SK-N-SH (cell line): ENCODE measurements at regions not wholly inside any gene's neighbourhood (a gene's known extent, or its start where the extent isn't known, plus 50 kb on each side); places are given as distances from the start of the nearest gene placed in this dataset.

Experiments used
- CTCF ChIA-PET: fragments of 300-600, 350-600 bp; formaldehyde crosslinking; extraction: SDS; loops from one replicate; lab custom pipeline; 2021; lab: Yijun Ruan, JAX
- POLR2A ChIA-PET: fragments of 350-600 bp; sonication (Branson Sonifier 250); formaldehyde crosslinking; extraction: SDS; loops from one replicate; lab custom pipeline; 2020; ENCODE audit warnings: antibody characterized with exemption, inconsistent platforms; lab: Yijun Ruan, JAX
- DNase-seq: peaks from one replicate; pipeline ENCODE4 v3.0.0; 2012
- H2AFZ ChIP-seq: fragments of 200-600 bp; sonication (generic); 2 replicates; pipeline ENCODE4 v1.8.1; 2016; ENCODE audit warnings: antibody characterized with exemption, mild to moderate bottlenecking, low read depth
- H3F3A ChIP-seq: fragments of 200-600 bp; sonication (generic); replicated peaks from 2 replicates; pipeline ENCODE3; 2016; ENCODE audit warnings: antibody characterized with exemption, mild to moderate bottlenecking; ENCODE audit not compliant: insufficient read depth
- H3K27ac ChIP-seq, 2 experiments: fragments of 200-500 bp in 1 of 2; fragments of 200-600 bp in 1 of 2; sonication (Bioruptor generic) in 1 of 2; sonication (generic), shearing (Covaris generic) in 1 of 2; 2 replicates each; pipeline versions ENCODE4 v1.5.1 to v1.6.1; 2014 to 2016; ENCODE audit warnings: low read depth in 2 of 2, inconsistent platforms in 1 of 2, low read length in 1 of 2, mild to moderate bottlenecking in 1 of 2, mixed read lengths in 1 of 2
- H3K27me3 ChIP-seq: fragments of 200-600 bp; sonication (generic), shearing (Covaris generic); 2 replicates; pipeline ENCODE4 v1.6.1; 2016; ENCODE audit warnings: mixed run types; ENCODE audit not compliant: insufficient read depth
- H3K36me3 ChIP-seq, 2 experiments: fragments of 200-500 bp in 1 of 2; fragments of 200-600 bp in 1 of 2; sonication (Bioruptor generic) in 1 of 2; sonication (generic) in 1 of 2; replicated peaks in 1 of 2; 2 replicates each; pipeline versions ENCODE3 to v1.5.1; 2014 to 2016; ENCODE audit warnings: low read length in 1 of 2, mild to moderate bottlenecking in 1 of 2; ENCODE audit not compliant: insufficient read depth in 2 of 2, control insufficient read depth in 1 of 2
- H3K4me1 ChIP-seq, 2 experiments: fragments of 200-500 bp in 1 of 2; fragments of 200-600 bp in 1 of 2; sonication (Bioruptor generic) in 1 of 2; sonication (generic), shearing (Covaris generic) in 1 of 2; 2 replicates each; pipeline versions ENCODE4 v1.5.1 to v1.6.1; 2014 to 2016; ENCODE audit warnings: low read depth in 1 of 2, low read length in 1 of 2, mixed run types in 1 of 2; ENCODE audit not compliant: insufficient read depth in 2 of 2, control insufficient read depth in 1 of 2
- H3K4me2 ChIP-seq: fragments of 200-600 bp; sonication (generic), shearing (Covaris generic); 2 replicates; pipeline ENCODE4 v1.6.1; 2017; ENCODE audit warnings: mixed run types
- H3K4me3 ChIP-seq, 2 experiments: fragments of 200-500 bp in 1 of 2; fragments of 200-600 bp in 1 of 2; sonication (Bioruptor generic) in 1 of 2; sonication (generic), shearing (Covaris generic) in 1 of 2; 2 replicates each; pipeline versions ENCODE4 v1.5.1 to v1.8.1; 2014 to 2016; ENCODE audit warnings: low read depth in 2 of 2, inconsistent platforms in 1 of 2, low read length in 1 of 2, mild to moderate bottlenecking in 1 of 2, mixed read lengths in 1 of 2, moderate library complexity in 1 of 2
- H3K79me2 ChIP-seq: fragments of 200-600 bp; sonication (generic); 2 replicates; pipeline ENCODE4 v1.8.1; 2017; ENCODE audit warnings: mild to moderate bottlenecking; ENCODE audit not compliant: insufficient read depth
- H3K9ac ChIP-seq: fragments of 200-600 bp; sonication (generic); 2 replicates; pipeline ENCODE4 v1.6.1; 2017; ENCODE audit warnings: mixed run types
- H3K9me2 ChIP-seq: fragments of 200-600 bp; sonication (generic); 2 replicates; pipeline ENCODE4 v1.6.1; 2017; ENCODE audit warnings: mixed run types
- H3K9me3 ChIP-seq: fragments of 200-600 bp; sonication (generic); 2 replicates; pipeline ENCODE4 v1.6.1; 2017; ENCODE audit warnings: mixed run types, mild to moderate bottlenecking, moderate library complexity
- H4K20me1 ChIP-seq: fragments of 200-600 bp; sonication (generic); 2 replicates; pipeline ENCODE4 v1.6.1; 2017; ENCODE audit warnings: mild to moderate bottlenecking, mixed run types; ENCODE audit not compliant: insufficient read depth
- ELF1 ChIP-seq: IDR thresholded peaks from 2 replicates; pipeline ENCODE4 v1.4.0; 2012
- EP300 ChIP-seq, 2 experiments: IDR thresholded peaks; 2 replicates each; pipeline versions ENCODE4 v1.4.0 to v1.6.1; 2012; ENCODE audit warnings: borderline replicate concordance in 1 of 2, low read depth in 1 of 2, low read length in 1 of 2
- FOXJ3 ChIP-seq: sonication (generic); formaldehyde crosslinking; IDR thresholded peaks from 2 replicates; pipeline ENCODE4 v1.5.1; 2020; ENCODE audit warnings: mild to moderate bottlenecking, missing genetic modification reagents
- FOXM1 ChIP-seq: IDR thresholded peaks from 2 replicates; pipeline ENCODE4 v1.4.0; 2012; ENCODE audit warnings: low read depth, mild to moderate bottlenecking
- GABPA ChIP-seq: IDR thresholded peaks from 2 replicates; pipeline ENCODE4 v1.4.0; 2012; ENCODE audit warnings: low read depth, mild to moderate bottlenecking
- JUND ChIP-seq: IDR thresholded peaks from 2 replicates; pipeline ENCODE4 v1.4.0; 2012
- MXI1 ChIP-seq: IDR thresholded peaks from 2 replicates; pipeline ENCODE4 v1.6.1; 2012; ENCODE audit warnings: mild to moderate bottlenecking, low read depth, low read length, improper control_type of control experiment
- NFIC ChIP-seq: IDR thresholded peaks from 2 replicates; pipeline ENCODE4 v1.4.0; 2012; ENCODE audit warnings: borderline replicate concordance
- POLR2AphosphoS5 ChIP-seq: IDR thresholded peaks from 2 replicates; pipeline ENCODE4 v1.6.1; 2012; ENCODE audit warnings: low read depth, low read length
- SMC3 ChIP-seq: IDR thresholded peaks from 2 replicates; pipeline ENCODE4 v1.6.1; 2012; ENCODE audit warnings: low read depth, low read length, improper control_type of control experiment
- TAF1 ChIP-seq: IDR thresholded peaks from 2 replicates; pipeline ENCODE4 v1.6.1; 2012; ENCODE audit warnings: low read depth, mild to moderate bottlenecking, low read length, moderate library complexity, borderline replicate concordance
- TCF12 ChIP-seq: IDR thresholded peaks from 2 replicates; pipeline ENCODE4 v1.4.0; 2012
- YY1 ChIP-seq: IDR thresholded peaks from 2 replicates; pipeline ENCODE4 v1.4.0; 2012; ENCODE audit warnings: low read depth, mild to moderate bottlenecking
- WGBS: methylation state at CpG from one replicate; pipeline ENCODE4 v1.1.6; 2017; ENCODE audit warnings: low lambda C conversion rate; 5-methylcytosine and 5-hydroxymethylcytosine counted together
- TF ChIP-seq, protein P1 (sequence below): IDR thresholded peaks from 2 replicates; pipeline ENCODE4 v1.4.0; 2012; ENCODE audit warnings: low read depth, borderline replicate concordance
- TF ChIP-seq, protein P2 (sequence below): fragments of 150-350 bp; IDR thresholded peaks from 2 replicates; pipeline ENCODE4 v1.6.1; 2016; ENCODE audit warnings: mild to moderate bottlenecking, low read depth, low read length
- TF ChIP-seq, protein P3 (sequence below): IDR thresholded peaks from 2 replicates; pipeline ENCODE4 v1.6.1; 2012; ENCODE audit warnings: mild to moderate bottlenecking, low read depth, low read length, moderate library complexity
- TF ChIP-seq, protein P4 (sequence below): fragments of 150-350 bp; IDR thresholded peaks from 2 replicates; pipeline ENCODE4 v1.6.1; 2017; ENCODE audit warnings: antibody characterized with exemption, low read length, low read depth, borderline replicate concordance
- TF ChIP-seq, protein P5 (sequence below): IDR thresholded peaks from 2 replicates; pipeline ENCODE4; 2012
- TF ChIP-seq, protein P6 (sequence below): IDR thresholded peaks from 2 replicates; pipeline ENCODE4 v1.4.0; 2012; ENCODE audit warnings: low read depth

DNA sequence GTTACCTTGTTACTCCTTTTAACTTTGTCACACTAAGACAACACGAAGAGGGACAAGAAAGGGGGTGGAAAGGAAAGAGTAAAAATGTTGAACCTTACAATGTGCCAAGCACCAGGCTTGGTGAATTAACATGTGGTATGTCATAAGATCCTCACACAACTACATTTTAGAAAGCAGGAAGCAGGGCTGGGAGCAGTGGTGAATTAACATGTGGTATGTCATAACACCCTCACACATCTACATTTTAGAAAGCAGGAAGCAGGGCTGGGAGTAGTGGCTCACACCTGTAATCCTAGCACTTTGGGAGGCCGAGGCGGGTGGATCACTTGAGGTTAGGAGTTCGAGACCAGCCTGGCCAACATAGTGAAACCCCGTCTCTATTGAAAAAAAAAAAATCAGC is 159.3 kb upstream of the CHAC2 start:
- H3K79me2 ChIP-seq = no peaks in the 10 kb centered on the region
- no peaks in the 10 kb centered on the region for H3K4me1 ChIP-seq
- H3K27ac ChIP-seq = no peak overlapping the region
- 26% methylated on average over 5 of the region's 5 CpGs for WGBS
- H3K9ac ChIP-seq = no peak overlapping the region
- TF ChIP-seq SMC3 = no peak
- TF ChIP-seq GABPA = no peak
- no peak for TF ChIP-seq FOXM1
- no peak for TF ChIP-seq POLR2AphosphoS5
- TF ChIP-seq MXI1 = no peak
- TF ChIP-seq, protein P1, sequence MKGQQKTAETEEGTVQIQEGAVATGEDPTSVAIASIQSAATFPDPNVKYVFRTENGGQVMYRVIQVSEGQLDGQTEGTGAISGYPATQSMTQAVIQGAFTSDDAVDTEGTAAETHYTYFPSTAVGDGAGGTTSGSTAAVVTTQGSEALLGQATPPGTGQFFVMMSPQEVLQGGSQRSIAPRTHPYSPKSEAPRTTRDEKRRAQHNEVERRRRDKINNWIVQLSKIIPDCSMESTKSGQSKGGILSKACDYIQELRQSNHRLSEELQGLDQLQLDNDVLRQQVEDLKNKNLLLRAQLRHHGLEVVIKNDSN = no peak
- no peak for TF ChIP-seq TAF1
- no peak for TF ChIP-seq EP300 (IDR thresholded peaks at IDR 0.05; ENCODE audit: borderline replicate concordance in 1 of 2, low read depth in 1 of 2, low read length in 1 of 2)
- TF ChIP-seq, protein P2, sequence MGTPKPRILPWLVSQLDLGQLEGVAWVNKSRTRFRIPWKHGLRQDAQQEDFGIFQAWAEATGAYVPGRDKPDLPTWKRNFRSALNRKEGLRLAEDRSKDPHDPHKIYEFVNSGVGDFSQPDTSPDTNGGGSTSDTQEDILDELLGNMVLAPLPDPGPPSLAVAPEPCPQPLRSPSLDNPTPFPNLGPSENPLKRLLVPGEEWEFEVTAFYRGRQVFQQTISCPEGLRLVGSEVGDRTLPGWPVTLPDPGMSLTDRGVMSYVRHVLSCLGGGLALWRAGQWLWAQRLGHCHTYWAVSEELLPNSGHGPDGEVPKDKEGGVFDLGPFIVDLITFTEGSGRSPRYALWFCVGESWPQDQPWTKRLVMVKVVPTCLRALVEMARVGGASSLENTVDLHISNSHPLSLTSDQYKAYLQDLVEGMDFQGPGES = no peak
- H3K36me3 ChIP-seq = no peaks in the 10 kb centered on the region
- ChIA-PET CTCF (no interaction called here), POLR2A (no interaction called here)
- no peaks in the 10 kb centered on the region for H4K20me1 ChIP-seq
- DNase-seq = no peak
- H3K9me3 ChIP-seq = no peaks in the 10 kb centered on the region
- H3K4me3 ChIP-seq = no peak overlapping the region
- H3K9me2 ChIP-seq = no peaks in the 10 kb centered on the region
- H3F3A ChIP-seq = no peaks in the 10 kb centered on the region
- no peaks in the 10 kb centered on the region for H3K27me3 ChIP-seq
- no peak overlapping the region for H2AFZ ChIP-seq
- no peak overlapping the region for H3K4me2 ChIP-seq

DNA sequence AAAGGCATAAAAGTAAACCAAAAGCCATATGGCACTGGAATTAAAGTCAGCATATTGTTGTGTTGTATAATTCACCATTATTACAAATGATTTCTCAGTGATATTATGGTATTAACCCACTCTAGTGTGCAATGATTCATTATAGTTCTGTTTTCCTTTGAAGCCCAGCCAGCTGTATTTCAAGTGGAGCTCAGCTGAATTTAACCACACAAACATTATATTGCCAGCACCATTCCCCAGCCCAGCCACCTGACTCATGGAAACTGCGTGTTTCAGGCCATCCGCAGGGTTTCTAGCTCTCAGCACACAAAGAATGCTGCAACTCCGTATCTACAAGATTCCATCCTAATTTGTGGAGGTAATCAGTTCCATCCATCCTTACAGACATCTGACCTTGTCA is 166.8 kb upstream of the CHAC2 start:
- Histone ChIP-seq H4K20me1 (no peaks in the 10 kb centered on the region), H3K4me2 (no peak overlapping the region), H3K9ac (no peak overlapping the region), H3K27me3 (peaks cover 13% of the 10 kb centered on the region; the same call in 1 of the 2 replicates), H3K36me3 (no peaks in the 10 kb centered on the region), H3K9me2 (no peaks in the 10 kb centered on the region), H3K27ac (no peak overlapping the region), H3K79me2 (no peaks in the 10 kb centered on the region), H2AFZ (no peak overlapping the region), H3K9me3 (no peaks in the 10 kb centered on the region), H3F3A (no peaks in the 10 kb centered on the region), H3K4me1 (no peaks in the 10 kb centered on the region), H3K4me3 (no peak overlapping the region)
- ChIA-PET POLR2A (no interaction called here), CTCF (no interaction called here)
- WGBS = 33% methylated on average over 3 of the region's 3 CpGs
- DNase-seq = no peak
- TF ChIP-seq NFIC (no peak), FOXM1 (no peak), TAF1 (no peak), ELF1 (no peak), MXI1 (no peak), YY1 (no peak), TCF12 (no peak), FOXJ3 (CRISPR knock-in tag) (no peak), JUND (no peak), EP300 (IDR thresholded peaks at IDR 0.05; ENCODE audit: borderline replicate concordance in 1 of 2, low read depth in 1 of 2, low read length in 1 of 2) (no peak)
- TF ChIP-seq, protein P3, sequence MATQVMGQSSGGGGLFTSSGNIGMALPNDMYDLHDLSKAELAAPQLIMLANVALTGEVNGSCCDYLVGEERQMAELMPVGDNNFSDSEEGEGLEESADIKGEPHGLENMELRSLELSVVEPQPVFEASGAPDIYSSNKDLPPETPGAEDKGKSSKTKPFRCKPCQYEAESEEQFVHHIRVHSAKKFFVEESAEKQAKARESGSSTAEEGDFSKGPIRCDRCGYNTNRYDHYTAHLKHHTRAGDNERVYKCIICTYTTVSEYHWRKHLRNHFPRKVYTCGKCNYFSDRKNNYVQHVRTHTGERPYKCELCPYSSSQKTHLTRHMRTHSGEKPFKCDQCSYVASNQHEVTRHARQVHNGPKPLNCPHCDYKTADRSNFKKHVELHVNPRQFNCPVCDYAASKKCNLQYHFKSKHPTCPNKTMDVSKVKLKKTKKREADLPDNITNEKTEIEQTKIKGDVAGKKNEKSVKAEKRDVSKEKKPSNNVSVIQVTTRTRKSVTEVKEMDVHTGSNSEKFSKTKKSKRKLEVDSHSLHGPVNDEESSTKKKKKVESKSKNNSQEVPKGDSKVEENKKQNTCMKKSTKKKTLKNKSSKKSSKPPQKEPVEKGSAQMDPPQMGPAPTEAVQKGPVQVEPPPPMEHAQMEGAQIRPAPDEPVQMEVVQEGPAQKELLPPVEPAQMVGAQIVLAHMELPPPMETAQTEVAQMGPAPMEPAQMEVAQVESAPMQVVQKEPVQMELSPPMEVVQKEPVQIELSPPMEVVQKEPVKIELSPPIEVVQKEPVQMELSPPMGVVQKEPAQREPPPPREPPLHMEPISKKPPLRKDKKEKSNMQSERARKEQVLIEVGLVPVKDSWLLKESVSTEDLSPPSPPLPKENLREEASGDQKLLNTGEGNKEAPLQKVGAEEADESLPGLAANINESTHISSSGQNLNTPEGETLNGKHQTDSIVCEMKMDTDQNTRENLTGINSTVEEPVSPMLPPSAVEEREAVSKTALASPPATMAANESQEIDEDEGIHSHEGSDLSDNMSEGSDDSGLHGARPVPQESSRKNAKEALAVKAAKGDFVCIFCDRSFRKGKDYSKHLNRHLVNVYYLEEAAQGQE = no peak
- TF ChIP-seq, protein P4, sequence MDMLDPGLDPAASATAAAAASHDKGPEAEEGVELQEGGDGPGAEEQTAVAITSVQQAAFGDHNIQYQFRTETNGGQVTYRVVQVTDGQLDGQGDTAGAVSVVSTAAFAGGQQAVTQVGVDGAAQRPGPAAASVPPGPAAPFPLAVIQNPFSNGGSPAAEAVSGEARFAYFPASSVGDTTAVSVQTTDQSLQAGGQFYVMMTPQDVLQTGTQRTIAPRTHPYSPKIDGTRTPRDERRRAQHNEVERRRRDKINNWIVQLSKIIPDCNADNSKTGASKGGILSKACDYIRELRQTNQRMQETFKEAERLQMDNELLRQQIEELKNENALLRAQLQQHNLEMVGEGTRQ = no peak
- TF ChIP-seq, protein P5, sequence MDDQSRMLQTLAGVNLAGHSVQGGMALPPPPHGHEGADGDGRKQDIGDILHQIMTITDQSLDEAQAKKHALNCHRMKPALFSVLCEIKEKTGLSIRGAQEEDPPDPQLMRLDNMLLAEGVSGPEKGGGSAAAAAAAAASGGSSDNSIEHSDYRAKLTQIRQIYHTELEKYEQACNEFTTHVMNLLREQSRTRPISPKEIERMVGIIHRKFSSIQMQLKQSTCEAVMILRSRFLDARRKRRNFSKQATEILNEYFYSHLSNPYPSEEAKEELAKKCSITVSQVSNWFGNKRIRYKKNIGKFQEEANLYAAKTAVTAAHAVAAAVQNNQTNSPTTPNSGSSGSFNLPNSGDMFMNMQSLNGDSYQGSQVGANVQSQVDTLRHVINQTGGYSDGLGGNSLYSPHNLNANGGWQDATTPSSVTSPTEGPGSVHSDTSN = no peak
- TF ChIP-seq, protein P6, sequence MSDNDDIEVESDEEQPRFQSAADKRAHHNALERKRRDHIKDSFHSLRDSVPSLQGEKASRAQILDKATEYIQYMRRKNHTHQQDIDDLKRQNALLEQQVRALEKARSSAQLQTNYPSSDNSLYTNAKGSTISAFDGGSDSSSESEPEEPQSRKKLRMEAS = no peak
- TF ChIP-seq, protein P2 = no peak
